ENCODE measurements at regions not wholly inside any gene's neighbourhood (a gene's known extent, or its start where the extent isn't known, plus 50 kb on each side); places are given as distances from the start of the nearest gene placed in this dataset.

DNA sequence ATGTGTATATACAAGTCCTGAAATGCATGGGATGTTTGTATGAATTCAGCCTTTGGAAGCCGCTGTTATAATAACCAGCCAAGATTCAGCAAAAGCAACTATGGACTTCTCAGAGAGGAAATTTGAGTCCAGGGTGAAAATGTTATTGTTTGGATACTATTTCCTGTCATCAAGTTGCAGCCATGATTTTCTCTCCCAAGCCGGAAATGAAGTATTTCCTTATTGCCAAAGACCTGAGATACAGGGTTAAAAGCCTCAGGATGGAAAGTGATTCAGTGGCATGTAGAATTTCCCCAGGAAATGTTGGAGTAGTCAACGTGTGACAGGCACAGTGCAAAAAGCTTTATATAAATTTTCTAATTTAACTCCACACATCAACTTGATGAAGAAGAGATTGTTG lies 133.9 kb downstream of the IRS2 start:
- TF ChIP-seq, protein P1, sequence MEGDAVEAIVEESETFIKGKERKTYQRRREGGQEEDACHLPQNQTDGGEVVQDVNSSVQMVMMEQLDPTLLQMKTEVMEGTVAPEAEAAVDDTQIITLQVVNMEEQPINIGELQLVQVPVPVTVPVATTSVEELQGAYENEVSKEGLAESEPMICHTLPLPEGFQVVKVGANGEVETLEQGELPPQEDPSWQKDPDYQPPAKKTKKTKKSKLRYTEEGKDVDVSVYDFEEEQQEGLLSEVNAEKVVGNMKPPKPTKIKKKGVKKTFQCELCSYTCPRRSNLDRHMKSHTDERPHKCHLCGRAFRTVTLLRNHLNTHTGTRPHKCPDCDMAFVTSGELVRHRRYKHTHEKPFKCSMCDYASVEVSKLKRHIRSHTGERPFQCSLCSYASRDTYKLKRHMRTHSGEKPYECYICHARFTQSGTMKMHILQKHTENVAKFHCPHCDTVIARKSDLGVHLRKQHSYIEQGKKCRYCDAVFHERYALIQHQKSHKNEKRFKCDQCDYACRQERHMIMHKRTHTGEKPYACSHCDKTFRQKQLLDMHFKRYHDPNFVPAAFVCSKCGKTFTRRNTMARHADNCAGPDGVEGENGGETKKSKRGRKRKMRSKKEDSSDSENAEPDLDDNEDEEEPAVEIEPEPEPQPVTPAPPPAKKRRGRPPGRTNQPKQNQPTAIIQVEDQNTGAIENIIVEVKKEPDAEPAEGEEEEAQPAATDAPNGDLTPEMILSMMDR (IDR thresholded peaks at IDR 0.05; ENCODE audit: low read length), result no peak
- TF ChIP-seq EZH2 (IDR thresholded peaks at IDR 0.05; ENCODE audit: borderline replicate concordance, low read length), result no peak
